Kidney epithelial cell (primary cell): ENCODE measurements at regions not wholly inside any gene's neighbourhood (a gene's known extent, or its start where the extent isn't known, plus 50 kb on each side); places are given as distances from the start of the nearest gene placed in this dataset.

Source experiments
- DNase-seq: peaks from one replicate; pipeline ENCODE4 v3.0.0-alpha.2; 2010; ENCODE audit warnings: low read depth
- H3K27me3 ChIP-seq: 2 replicates; pipeline ENCODE4 v1.6.0; 2011; ENCODE audit warnings: low read length; ENCODE audit not compliant: control insufficient read depth, insufficient read depth
- H3K36me3 ChIP-seq: 2 replicates; pipeline ENCODE4 v1.5.1; 2011; ENCODE audit warnings: low read length; ENCODE audit not compliant: control insufficient read depth, insufficient read depth
- H3K4me3 ChIP-seq: 2 replicates; pipeline ENCODE4 v1.5.1; 2011; ENCODE audit warnings: low read depth, mild to moderate bottlenecking, control low read depth, low read length
- CTCF ChIP-seq: IDR thresholded peaks from 2 replicates; pipeline ENCODE4 v1.5.1; 2011; ENCODE audit warnings: mild to moderate bottlenecking, moderate library complexity, low read length, control low read depth, inconsistent platforms; ENCODE audit not compliant: insufficient read depth, poor library complexity, severe bottlenecking

DNA sequence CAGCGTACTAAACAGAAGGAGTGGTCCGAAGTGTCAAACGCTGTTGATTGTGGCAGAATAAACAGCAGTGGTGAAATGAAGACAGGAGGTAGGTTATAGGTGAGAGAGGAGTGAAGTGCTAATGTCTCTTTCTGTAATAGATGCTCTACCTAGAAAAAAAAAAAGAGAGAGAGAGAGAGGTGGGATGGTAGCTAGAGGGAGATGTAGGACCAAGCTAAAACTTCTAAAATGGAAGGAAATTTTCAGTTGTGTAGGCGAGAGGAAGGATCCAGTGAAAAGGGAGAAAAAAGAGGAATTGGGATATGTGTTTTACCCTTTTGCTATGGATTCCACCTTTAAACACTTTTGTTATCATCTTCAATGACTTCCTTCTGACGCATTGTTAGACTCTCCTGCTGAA lies 126.5 kb upstream of the BMP2 start:
- no peaks in the 10 kb centered on the region for H3K36me3 ChIP-seq
- H3K27me3 ChIP-seq, result no peaks in the 10 kb centered on the region
- TF ChIP-seq CTCF, result no peak
- no peak overlapping the region for H3K4me3 ChIP-seq
- no peak for DNase-seq

- Histone ChIP-seq H3K27me3 (no peaks in the 10 kb centered on the region), H3K4me3 (no peak overlapping the region), H3K36me3 (no peaks in the 10 kb centered on the region)
- no peak for DNase-seq
- no peak for TF ChIP-seq CTCF
Measured at GRCh38 chr20:6637160-6637579, 130.3 kb upstream of the BMP2 start.

DNA sequence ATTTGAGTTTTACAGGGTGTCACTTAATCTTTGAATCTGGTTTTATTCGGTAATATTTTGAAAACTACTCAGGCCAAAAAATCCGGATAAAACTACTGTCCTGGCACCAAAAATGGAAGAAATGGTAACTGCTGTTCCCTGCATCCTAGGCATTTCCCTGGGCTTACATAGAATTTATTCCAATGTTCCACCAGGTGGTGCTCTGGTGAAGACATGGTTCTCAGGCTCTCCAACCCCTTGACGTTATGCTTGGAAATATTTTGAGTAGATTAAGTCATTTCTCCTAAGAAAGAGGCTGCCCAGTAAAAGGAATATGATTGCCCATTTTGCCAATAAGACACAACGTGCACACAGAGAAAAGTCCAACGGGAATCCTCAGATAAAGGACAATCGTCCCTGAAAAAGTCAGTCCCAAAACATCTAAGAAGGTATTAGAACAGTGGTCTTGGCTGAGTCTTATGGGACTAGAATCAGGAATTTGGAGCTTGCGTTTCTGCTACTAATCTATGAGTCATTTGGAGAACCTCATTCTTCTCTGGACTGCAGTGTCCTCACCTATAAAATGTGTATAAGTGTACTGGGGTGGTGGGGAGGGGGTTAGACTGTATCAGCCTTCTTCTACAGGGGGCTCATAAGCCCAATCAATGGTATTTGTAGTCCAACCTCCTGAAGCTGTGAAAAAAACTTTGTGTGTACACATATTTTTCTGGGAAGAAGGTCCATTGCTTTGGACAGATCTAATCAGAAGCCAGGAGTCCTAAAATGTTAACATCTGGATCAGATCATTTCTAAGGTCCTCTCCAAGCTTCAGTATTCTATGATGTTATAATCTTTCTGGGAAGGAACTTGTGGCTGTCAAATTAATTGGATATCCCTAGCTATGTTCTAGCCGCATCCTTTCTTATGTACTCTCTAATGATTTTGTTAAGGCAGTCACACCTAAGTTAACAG lies 131.0 kb upstream of the BMP2 start:
- Histone ChIP-seq H3K27me3 (no peaks in the 10 kb centered on the region), H3K4me3 (no peak overlapping the region), H3K36me3 (no peaks in the 10 kb centered on the region)
- DNase-seq, result peak; percentile 31
- peak; percentile 63 for TF ChIP-seq CTCF

DNA sequence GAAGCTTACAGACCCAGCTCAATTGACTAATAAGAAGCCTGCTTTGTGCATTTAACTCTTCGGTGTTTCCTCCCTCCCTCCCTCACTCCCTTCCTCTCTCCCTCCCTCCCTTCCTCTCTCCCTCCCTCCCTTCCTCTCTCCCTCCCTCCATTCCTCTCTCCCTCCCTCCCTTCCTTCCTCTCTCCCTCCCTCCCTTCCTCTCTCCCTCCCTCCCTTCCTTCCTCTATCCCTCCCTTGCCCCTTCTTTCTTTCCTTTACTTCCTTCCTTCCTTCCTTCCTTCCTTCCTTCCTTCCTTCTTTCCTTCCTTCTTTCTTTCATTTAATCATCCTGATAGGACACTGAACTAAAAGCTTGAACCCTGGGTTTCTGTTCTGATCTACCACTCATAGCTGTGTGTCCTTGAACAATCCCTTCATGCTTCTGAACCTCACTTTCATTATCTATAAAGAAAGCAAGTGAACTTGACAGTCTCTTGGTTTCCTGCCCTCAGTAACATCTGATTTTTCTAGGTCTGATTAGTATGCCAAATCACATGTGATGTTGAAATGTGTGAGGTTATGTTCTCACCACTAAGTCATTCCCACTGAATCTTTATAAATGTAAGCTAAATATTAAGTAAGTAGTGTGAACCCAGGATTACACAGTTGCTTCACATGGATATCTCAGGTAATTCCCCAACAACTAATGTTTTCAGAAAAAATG lies 132.3 kb upstream of the BMP2 start:
- H3K27me3 ChIP-seq, result no peaks in the 10 kb centered on the region
- TF ChIP-seq CTCF, result no peak
- no peak overlapping the region for H3K4me3 ChIP-seq
- no peaks in the 10 kb centered on the region for H3K36me3 ChIP-seq
- DNase-seq, result no peak

DNA sequence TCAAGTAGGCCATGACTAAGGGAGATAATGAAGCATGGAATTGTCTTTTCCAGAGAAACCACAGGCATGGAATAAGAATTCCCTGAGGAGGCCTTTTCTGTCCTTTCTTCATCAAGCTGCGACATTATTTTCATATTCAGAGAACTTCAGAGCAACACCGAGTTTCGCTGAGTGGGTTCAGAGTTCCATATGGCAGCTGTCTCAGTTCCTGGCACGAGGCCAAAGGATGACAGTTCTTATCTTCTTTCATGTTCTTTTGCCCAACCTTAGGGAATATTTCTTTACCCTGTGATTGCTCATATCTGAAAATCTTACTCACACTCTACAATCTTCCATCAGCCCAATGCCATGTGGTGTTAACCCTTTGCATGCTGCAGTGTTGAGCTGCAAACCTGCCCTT lies 135.3 kb upstream of the BMP2 start:
- Histone ChIP-seq H3K36me3 (no peaks in the 10 kb centered on the region), H3K27me3 (no peaks in the 10 kb centered on the region), H3K4me3 (no peak overlapping the region)
- no peak for DNase-seq
- no peak for TF ChIP-seq CTCF
